Panc1 (cell line): ENCODE measurements at regions not wholly inside any gene's neighbourhood (a gene's known extent, or its start where the extent isn't known, plus 50 kb on each side); places are given as distances from the start of the nearest gene placed in this dataset.

ENCODE experiments used
- CTCF ChIP-seq: fragments of 450-650 bp; IDR thresholded peaks from 2 replicates; pipeline ENCODE4 v1.5.1; 2017; ENCODE audit warnings: mild to moderate bottlenecking
- POLR2AphosphoS5 ChIP-seq: IDR thresholded peaks from 2 replicates; pipeline ENCODE4 v1.6.1; 2012; ENCODE audit warnings: mild to moderate bottlenecking, low read depth, low read length, moderate library complexity
- REST ChIP-seq, 2 experiments: IDR thresholded peaks; 2 replicates each; pipeline ENCODE4 v1.6.1; 2011 to 2012; ENCODE audit warnings: low read depth in 2 of 2, control low read depth in 1 of 2, low read length in 1 of 2, mild to moderate bottlenecking in 1 of 2, moderate library complexity in 1 of 2; ENCODE audit not compliant: insufficient read depth in 1 of 2
- SIN3A ChIP-seq: IDR thresholded peaks from 2 replicates; pipeline ENCODE4 v1.6.1; 2012; ENCODE audit warnings: low read depth, mild to moderate bottlenecking, low read length, moderate library complexity, borderline replicate concordance; ENCODE audit not compliant: insufficient read depth
- TCF7L2 ChIP-seq: IDR thresholded peaks from 2 replicates; pipeline ENCODE4 v1.6.1; 2011; ENCODE audit warnings: mild to moderate bottlenecking, low read depth, low read length, inconsistent platforms

DNA sequence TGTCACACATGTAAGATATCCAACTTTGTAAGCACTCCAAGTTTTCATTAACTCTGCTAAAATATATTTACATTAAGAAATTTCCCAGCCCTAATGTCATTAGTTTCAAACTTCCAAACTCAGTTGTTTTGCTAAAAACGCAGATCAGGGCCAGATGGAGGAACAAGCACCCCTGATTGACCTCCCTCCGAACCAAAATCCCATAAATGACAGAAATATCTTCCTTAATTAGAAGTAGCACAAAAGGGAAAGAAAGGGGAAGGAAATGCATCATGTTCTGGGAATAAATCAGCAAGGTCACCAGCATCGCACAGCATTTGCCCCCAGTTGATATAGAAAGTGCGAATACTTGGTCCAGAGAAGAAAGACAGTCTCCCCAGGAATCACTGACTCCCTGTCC lies 61.4 kb upstream of the RUFY1 start:
- no peak for TF ChIP-seq CTCF
- no peak for TF ChIP-seq POLR2AphosphoS5
- TF ChIP-seq SIN3A = no peak
- no peak for TF ChIP-seq TCF7L2
- TF ChIP-seq REST (IDR thresholded peaks at IDR 0.05; ENCODE audit: insufficient read depth in 1 of 2, low read depth in 2 of 2, low read length in 1 of 2) = no peak
